ENCODE measurements at regions not wholly inside any gene's neighbourhood (a gene's known extent, or its start where the extent isn't known, plus 50 kb on each side); places are given as distances from the start of the nearest gene placed in this dataset.

- no peak for DNase-seq (ENCODE audit: low read depth)
- no peaks in the 10 kb centered on the region for H3K4me1 ChIP-seq (ENCODE audit: control insufficient read depth, insufficient read depth, low read length)
- H3K27me3 ChIP-seq (replicated peaks; ENCODE audit: control insufficient read depth, insufficient read depth, low read length), result no peaks in the 10 kb centered on the region
- H3K36me3 ChIP-seq (ENCODE audit: control insufficient read depth, insufficient read depth, low read length, severe bottlenecking), result no peaks in the 10 kb centered on the region
- no peak overlapping the region for H3K9ac ChIP-seq (ENCODE audit: low read length)
- no peak overlapping the region for H3K4me3 ChIP-seq (ENCODE audit: low read length)
- peaks cover 16% of the 10 kb centered on the region for H3K9me3 ChIP-seq (ENCODE audit: control insufficient read depth, low read length)
Observed at GRCh38 chr9:28899926-28900325, 1326.6 kb upstream of the C9orf72 start.

GRCh38 chr9:28900406-28900805 lies 1327.1 kb upstream of the C9orf72 start:
- Histone ChIP-seq H3K36me3 (ENCODE audit: control insufficient read depth, insufficient read depth, low read length, severe bottlenecking) (no peaks in the 10 kb centered on the region), H3K9ac (ENCODE audit: low read length) (no peak overlapping the region), H3K27me3 (replicated peaks; ENCODE audit: control insufficient read depth, insufficient read depth, low read length) (no peaks in the 10 kb centered on the region), H3K9me3 (ENCODE audit: control insufficient read depth, low read length) (peaks cover 16% of the 10 kb centered on the region), H3K4me3 (ENCODE audit: low read length) (no peak overlapping the region), H3K4me1 (ENCODE audit: control insufficient read depth, insufficient read depth, low read length) (no peaks in the 10 kb centered on the region)
- no peak for DNase-seq (ENCODE audit: low read depth)

GRCh38 chr9:28909526-28909925 lies 1336.2 kb upstream of the C9orf72 start:
- Histone ChIP-seq H3K9me3 (ENCODE audit: control insufficient read depth, low read length) (no peaks in the 10 kb centered on the region), H3K36me3 (ENCODE audit: control insufficient read depth, insufficient read depth, low read length, severe bottlenecking) (no peaks in the 10 kb centered on the region), H3K9ac (ENCODE audit: low read length) (no peak overlapping the region), H3K4me3 (ENCODE audit: low read length) (no peak overlapping the region), H3K4me1 (ENCODE audit: control insufficient read depth, insufficient read depth, low read length) (no peaks in the 10 kb centered on the region), H3K27me3 (replicated peaks; ENCODE audit: control insufficient read depth, insufficient read depth, low read length) (no peaks in the 10 kb centered on the region)
- no peak for DNase-seq (ENCODE audit: low read depth)

GRCh38 chr9:28912621-28913020 lies 1339.3 kb upstream of the C9orf72 start:
- no peak for DNase-seq (ENCODE audit: low read depth)
- Histone ChIP-seq H3K9me3 (ENCODE audit: control insufficient read depth, low read length) (no peaks in the 10 kb centered on the region), H3K9ac (ENCODE audit: low read length) (no peak overlapping the region), H3K27me3 (replicated peaks; ENCODE audit: control insufficient read depth, insufficient read depth, low read length) (no peaks in the 10 kb centered on the region), H3K36me3 (ENCODE audit: control insufficient read depth, insufficient read depth, low read length, severe bottlenecking) (no peaks in the 10 kb centered on the region), H3K4me1 (ENCODE audit: control insufficient read depth, insufficient read depth, low read length) (no peaks in the 10 kb centered on the region), H3K4me3 (ENCODE audit: low read length) (no peak overlapping the region)

- no peak for DNase-seq (ENCODE audit: low read depth)
- Histone ChIP-seq H3K4me1 (ENCODE audit: control insufficient read depth, insufficient read depth, low read length) (no peaks in the 10 kb centered on the region), H3K4me3 (ENCODE audit: low read length) (no peak overlapping the region), H3K9me3 (ENCODE audit: control insufficient read depth, low read length) (no peaks in the 10 kb centered on the region), H3K9ac (ENCODE audit: low read length) (no peak overlapping the region), H3K27me3 (replicated peaks; ENCODE audit: control insufficient read depth, insufficient read depth, low read length) (no peaks in the 10 kb centered on the region), H3K36me3 (ENCODE audit: control insufficient read depth, insufficient read depth, low read length, severe bottlenecking) (no peaks in the 10 kb centered on the region)
Observed at GRCh38 chr9:28915202-28915930, 1342.1 kb upstream of the C9orf72 start.

- Histone ChIP-seq H3K4me3 (ENCODE audit: low read length) (no peak overlapping the region), H3K36me3 (ENCODE audit: control insufficient read depth, insufficient read depth, low read length, severe bottlenecking) (no peaks in the 10 kb centered on the region), H3K9me3 (ENCODE audit: control insufficient read depth, low read length) (no peaks in the 10 kb centered on the region), H3K27me3 (replicated peaks; ENCODE audit: control insufficient read depth, insufficient read depth, low read length) (no peaks in the 10 kb centered on the region), H3K9ac (ENCODE audit: low read length) (no peak overlapping the region), H3K4me1 (ENCODE audit: control insufficient read depth, insufficient read depth, low read length) (no peaks in the 10 kb centered on the region)
- DNase-seq (ENCODE audit: low read depth), result no peak
Observed at GRCh38 chr9:28916348-28916747, 1343.1 kb upstream of the C9orf72 start.

GRCh38 chr9:28921857-28922500 lies 1348.7 kb upstream of the C9orf72 start:
- DNase-seq (ENCODE audit: low read depth), result no peak
- H3K27me3 ChIP-seq (replicated peaks; ENCODE audit: control insufficient read depth, insufficient read depth, low read length), result no peaks in the 10 kb centered on the region
- no peaks in the 10 kb centered on the region for H3K36me3 ChIP-seq (ENCODE audit: control insufficient read depth, insufficient read depth, low read length, severe bottlenecking)
- no peaks in the 10 kb centered on the region for H3K9me3 ChIP-seq (ENCODE audit: control insufficient read depth, low read length)
- H3K4me1 ChIP-seq (ENCODE audit: control insufficient read depth, insufficient read depth, low read length), result no peaks in the 10 kb centered on the region
- H3K9ac ChIP-seq (ENCODE audit: low read length), result no peak overlapping the region
- no peak overlapping the region for H3K4me3 ChIP-seq (ENCODE audit: low read length)

- H3K9me3 ChIP-seq (ENCODE audit: control insufficient read depth, low read length), result no peaks in the 10 kb centered on the region
- no peaks in the 10 kb centered on the region for H3K36me3 ChIP-seq (ENCODE audit: control insufficient read depth, insufficient read depth, low read length, severe bottlenecking)
- H3K27me3 ChIP-seq (replicated peaks; ENCODE audit: control insufficient read depth, insufficient read depth, low read length), result no peaks in the 10 kb centered on the region
- H3K4me3 ChIP-seq (ENCODE audit: low read length), result peak overlapping the region; percentile 45
- no peak overlapping the region for H3K9ac ChIP-seq (ENCODE audit: low read length)
- H3K4me1 ChIP-seq (ENCODE audit: control insufficient read depth, insufficient read depth, low read length), result no peaks in the 10 kb centered on the region
- no peak for DNase-seq (ENCODE audit: low read depth)
Observed at GRCh38 chr9:28922891-28923290, 1349.6 kb upstream of the C9orf72 start.

GRCh38 chr9:28923351-28923750 lies 1350.1 kb upstream of the C9orf72 start:
- Histone ChIP-seq H3K4me3 (ENCODE audit: low read length) (peak overlapping the region; percentile 45), H3K9ac (ENCODE audit: low read length) (no peak overlapping the region), H3K9me3 (ENCODE audit: control insufficient read depth, low read length) (no peaks in the 10 kb centered on the region), H3K4me1 (ENCODE audit: control insufficient read depth, insufficient read depth, low read length) (no peaks in the 10 kb centered on the region), H3K27me3 (replicated peaks; ENCODE audit: control insufficient read depth, insufficient read depth, low read length) (no peaks in the 10 kb centered on the region), H3K36me3 (ENCODE audit: control insufficient read depth, insufficient read depth, low read length, severe bottlenecking) (no peaks in the 10 kb centered on the region)
- DNase-seq (ENCODE audit: low read depth), result no peak

GRCh38 chr9:28925157-28925556 lies 1351.9 kb upstream of the C9orf72 start:
- DNase-seq (ENCODE audit: low read depth), result no peak
- Histone ChIP-seq H3K4me3 (ENCODE audit: low read length) (no peak overlapping the region), H3K27me3 (replicated peaks; ENCODE audit: control insufficient read depth, insufficient read depth, low read length) (no peaks in the 10 kb centered on the region), H3K36me3 (ENCODE audit: control insufficient read depth, insufficient read depth, low read length, severe bottlenecking) (no peaks in the 10 kb centered on the region), H3K9ac (ENCODE audit: low read length) (no peak overlapping the region), H3K4me1 (ENCODE audit: control insufficient read depth, insufficient read depth, low read length) (no peaks in the 10 kb centered on the region), H3K9me3 (ENCODE audit: control insufficient read depth, low read length) (no peaks in the 10 kb centered on the region)

GRCh38 chr9:28926306-28926705 lies 1353.0 kb upstream of the C9orf72 start:
- Histone ChIP-seq H3K9ac (ENCODE audit: low read length) (no peak overlapping the region), H3K9me3 (ENCODE audit: control insufficient read depth, low read length) (no peaks in the 10 kb centered on the region), H3K4me3 (ENCODE audit: low read length) (no peak overlapping the region), H3K36me3 (ENCODE audit: control insufficient read depth, insufficient read depth, low read length, severe bottlenecking) (no peaks in the 10 kb centered on the region), H3K27me3 (replicated peaks; ENCODE audit: control insufficient read depth, insufficient read depth, low read length) (no peaks in the 10 kb centered on the region), H3K4me1 (ENCODE audit: control insufficient read depth, insufficient read depth, low read length) (no peaks in the 10 kb centered on the region)
- no peak for DNase-seq (ENCODE audit: low read depth)

Data from adipocyte (in vitro differentiated cells).